ENCODE measurements at regions not wholly inside any gene's neighbourhood (a gene's known extent, or its start where the extent isn't known, plus 50 kb on each side); places are given as distances from the start of the nearest gene placed in this dataset.

- 79 to 88% (median 85%) methylated on average over 2 of the region's 2 CpGs for WGBS, 3 donors
- TF ChIP-seq POLR2A (IDR thresholded peaks at IDR 0.05) (no peak), EP300 (IDR thresholded peaks at IDR 0.05) (no peak), CTCF (IDR thresholded peaks at IDR 0.05) (no peak)
- no peaks in the 10 kb centered on the region for H3K9me3 ChIP-seq
- H3K27ac ChIP-seq: no peak overlapping the region
- DNase-seq: no peak
- H3K36me3 ChIP-seq: no peaks in the 10 kb centered on the region
- intact Hi-C loops (cut with DNase I): no loop called here
- no peak overlapping the region for H3K4me3 ChIP-seq
- no peaks in the 10 kb centered on the region for H3K4me1 ChIP-seq (ENCODE audit: insufficient read depth)
- H3K27me3 ChIP-seq: no peaks in the 10 kb centered on the region
Measured at GRCh38 chr3:168885028-168885427, 778.5 kb downstream of the MECOM start.

GRCh38 chr3:168884353-168884903, 779.1 kb downstream of the MECOM start:
- Histone ChIP-seq H3K27me3 (no peaks in the 10 kb centered on the region), H3K36me3 (no peaks in the 10 kb centered on the region), H3K4me3 (no peak overlapping the region), H3K9me3 (no peaks in the 10 kb centered on the region), H3K4me1 (ENCODE audit: insufficient read depth) (no peaks in the 10 kb centered on the region), H3K27ac (no peak overlapping the region)
- no peak for TF ChIP-seq POLR2A (IDR thresholded peaks at IDR 0.05)
- no peak for TF ChIP-seq CTCF (IDR thresholded peaks at IDR 0.05)
- no peak for TF ChIP-seq EP300 (IDR thresholded peaks at IDR 0.05)
- WGBS, 3 donors: 0% methylated on average over 1 of the region's 1 CpG
- intact Hi-C loops (cut with DNase I): loop anchor here in 1 of 4 donors (5.0 kb wide), 1 partner anchor 1248 kb away; no protein-coding TSS in a partner anchor
- no peak for DNase-seq

GRCh38 chr3:168883145-168883544, 780.4 kb downstream of the MECOM start:
- H3K4me3 ChIP-seq: no peak overlapping the region
- intact Hi-C loops (cut with DNase I): loop anchor here in 1 of 4 donors (5.0 kb wide), 1 partner anchor 1249 kb away; no protein-coding TSS in a partner anchor
- H3K36me3 ChIP-seq: no peaks in the 10 kb centered on the region
- H3K27me3 ChIP-seq: no peaks in the 10 kb centered on the region
- 0 to 42% (median 30%) methylated on average over 1 of the region's 1 CpG for WGBS, 3 donors
- TF ChIP-seq POLR2A (IDR thresholded peaks at IDR 0.05) (no peak), CTCF (IDR thresholded peaks at IDR 0.05) (no peak), EP300 (IDR thresholded peaks at IDR 0.05) (no peak)
- H3K9me3 ChIP-seq: no peaks in the 10 kb centered on the region
- no peaks in the 10 kb centered on the region for H3K4me1 ChIP-seq (ENCODE audit: insufficient read depth)
- no peak for DNase-seq
- no peak overlapping the region for H3K27ac ChIP-seq

- 47 to 52% (median 47%) methylated on average over 3 of the region's 3 CpGs for WGBS, 3 donors
Measured at GRCh38 chr3:168881804-168882203, 781.7 kb downstream of the MECOM start.

More at GRCh38 chr3:168881804-168882203, 781.7 kb downstream of the MECOM start:
- H3K4me3 ChIP-seq: no peak overlapping the region
- no peaks in the 10 kb centered on the region for H3K9me3 ChIP-seq
- no peak for DNase-seq
- no peaks in the 10 kb centered on the region for H3K27me3 ChIP-seq
- no peaks in the 10 kb centered on the region for H3K4me1 ChIP-seq (ENCODE audit: insufficient read depth)
- no peaks in the 10 kb centered on the region for H3K36me3 ChIP-seq
- intact Hi-C loops (cut with DNase I): loop anchor here in 1 of 4 donors (5.0 kb wide), 1 partner anchor 1250 kb away; no protein-coding TSS in a partner anchor
- no peak overlapping the region for H3K27ac ChIP-seq
- no peak for TF ChIP-seq EP300 (IDR thresholded peaks at IDR 0.05)
- no peak for TF ChIP-seq POLR2A (IDR thresholded peaks at IDR 0.05)
- no peak for TF ChIP-seq CTCF (IDR thresholded peaks at IDR 0.05)

Data from ovary (tissue), 7 donors.